HG02885 (cell line): ENCODE measurements at regions not wholly inside any gene's neighbourhood (a gene's known extent, or its start where the extent isn't known, plus 50 kb on each side); places are given as distances from the start of the nearest gene placed in this dataset.

Experiments used
- ATAC-seq: cut with Tn5 transposase; IDR thresholded peaks from one replicate; pipeline ENCODE4 v1.9.1; 2021; ENCODE audit warnings: mild to moderate bottlenecking; ENCODE audit not compliant: unreplicated experiment, poor library complexity

GRCh38 chr2:133760376-133760775, 192.1 kb upstream of the NCKAP5 start:
- ATAC-seq: no peak

GRCh38 chr2:133765658-133766057, 197.4 kb upstream of the NCKAP5 start:
- ATAC-seq: no peak

- ATAC-seq: no peak
Observed at GRCh38 chr2:133766164-133766832, 198.0 kb upstream of the NCKAP5 start.

- no peak for ATAC-seq
Observed at GRCh38 chr2:133768256-133768655, 200.0 kb upstream of the NCKAP5 start.

- ATAC-seq: no peak
Observed at GRCh38 chr2:133768658-133769435, 200.6 kb upstream of the NCKAP5 start.

- ATAC-seq: no peak
Observed at GRCh38 chr2:133773854-133774653, 205.8 kb upstream of the NCKAP5 start.

- no peak for ATAC-seq
Observed at GRCh38 chr2:133774654-133775015, 206.4 kb upstream of the NCKAP5 start.

GRCh38 chr2:133776936-133777573, 208.8 kb upstream of the NCKAP5 start:
- no peak for ATAC-seq

GRCh38 chr2:133777574-133777960, 209.3 kb upstream of the NCKAP5 start:
- ATAC-seq: no peak

GRCh38 chr2:133780099-133780996, 212.1 kb upstream of the NCKAP5 start:
- peak; percentile 85 for ATAC-seq

GRCh38 chr2:133780997-133781513, 212.8 kb upstream of the NCKAP5 start:
- no peak for ATAC-seq

- no peak for ATAC-seq
Observed at GRCh38 chr2:133787207-133787606, 218.9 kb upstream of the NCKAP5 start.

GRCh38 chr2:133787651-133788050, 219.4 kb upstream of the NCKAP5 start:
- no peak for ATAC-seq

- ATAC-seq: no peak
Observed at GRCh38 chr2:133788386-133788785, 220.1 kb upstream of the NCKAP5 start.

GRCh38 chr2:133789743-133790142, 221.5 kb upstream of the NCKAP5 start:
- no peak for ATAC-seq

GRCh38 chr2:133790711-133791110, 222.4 kb upstream of the NCKAP5 start:
- no peak for ATAC-seq

- ATAC-seq: no peak
Observed at GRCh38 chr2:133791191-133791590, 222.9 kb upstream of the NCKAP5 start.

GRCh38 chr2:133792223-133792622, 224.0 kb upstream of the NCKAP5 start:
- ATAC-seq: no peak

GRCh38 chr2:133794114-133794513, 225.9 kb upstream of the NCKAP5 start:
- ATAC-seq: no peak
